ENCODE measurements at regions not wholly inside any gene's neighbourhood (a gene's known extent, or its start where the extent isn't known, plus 50 kb on each side); places are given as distances from the start of the nearest gene placed in this dataset.

- Histone ChIP-seq H3K4me1 (ENCODE audit: control insufficient read depth in 2 of 2, insufficient read depth in 2 of 2, low read length in 2 of 2) (no peaks in the 10 kb centered on the region), H3K79me2 (ENCODE audit: control insufficient read depth, insufficient read depth, low read length) (no peaks in the 10 kb centered on the region), H3K36me3 (replicated peaks in 1 of 2; ENCODE audit: control extremely low read depth in 1 of 2, control insufficient read depth in 1 of 2, extremely low read depth in 1 of 2, insufficient read depth in 2 of 2, low read length in 1 of 2) (no peaks in the 10 kb centered on the region), H3K4me2 (replicated peaks; ENCODE audit: low read depth, low read length, poor library complexity, severe bottlenecking) (no peak overlapping the region), H3K27ac (ENCODE audit: low read length in 2 of 2) (no peak overlapping the region), H3K27me3 (replicated peaks in 1 of 4; ENCODE audit: control extremely low read depth in 1 of 4, control insufficient read depth in 3 of 4, insufficient read depth in 4 of 4, low read length in 3 of 4) (no peaks in the 10 kb centered on the region), H3K4me3 (ENCODE audit: control extremely low read depth in 1 of 5, extremely low read depth in 1 of 5, insufficient read depth in 1 of 5, low read depth in 2 of 5, low read length in 4 of 5) (no peak overlapping the region), H4K20me1 (ENCODE audit: control insufficient read depth, insufficient read depth, low read length, poor library complexity, severe bottlenecking) (no peaks in the 10 kb centered on the region), H3K9ac (ENCODE audit: low read length) (no peak overlapping the region), H3K9me3 (ENCODE audit: control extremely low read depth in 1 of 3, control insufficient read depth in 2 of 3, insufficient read depth in 1 of 3, low read length in 2 of 3) (no peaks in the 10 kb centered on the region), H2AFZ (ENCODE audit: insufficient read depth, low read depth, low read length, poor library complexity, severe bottlenecking) (no peak overlapping the region)
- CTCF ChIA-PET, result no interaction called here
- DNase-seq (no peak), ATAC-seq (ENCODE audit: low read depth) (no peak)
- H3K27me3 Mint-ChIP-seq, result peaks cover 17% of the 10 kb centered on the region
- no peaks in the 10 kb centered on the region for H3K9me3 Mint-ChIP-seq (ENCODE audit: insufficient read depth)
- TF ChIP-seq EZH2 (IDR thresholded peaks at IDR 0.05; ENCODE audit: borderline replicate concordance, insufficient read depth, low read depth, low read length, poor library complexity, severe bottlenecking), result no peak
- no peak for TF ChIP-seq CTCF (IDR thresholded peaks at IDR 0.05)
- POLR2A ChIA-PET, result no interaction called here
- WGBS (ENCODE audit: insufficient coverage), result no CpG with 5 or more reads among the region's 1 CpG
- intact Hi-C loops (cut with micrococcal nuclease), result no loop called here
- H3K4me1 Mint-ChIP-seq, result no peaks in the 10 kb centered on the region
- no peak overlapping the region for H3K27ac Mint-ChIP-seq
- no peak overlapping the region for H3K4me3 Mint-ChIP-seq
Measured at GRCh38 chr10:90373911-90374310, 483.9 kb downstream of the HTR7 start.

GRCh38 chr10:90378524-90379076 lies 479.2 kb downstream of the HTR7 start:
- Histone ChIP-seq H3K27ac (ENCODE audit: low read length in 2 of 2) (no peak overlapping the region), H3K9ac (ENCODE audit: low read length) (no peak overlapping the region), H3K27me3 (replicated peaks in 1 of 4; ENCODE audit: control extremely low read depth in 1 of 4, control insufficient read depth in 3 of 4, insufficient read depth in 4 of 4, low read length in 3 of 4) (no peaks in the 10 kb centered on the region), H3K4me1 (ENCODE audit: control insufficient read depth in 2 of 2, insufficient read depth in 2 of 2, low read length in 2 of 2) (no peaks in the 10 kb centered on the region), H3K79me2 (ENCODE audit: control insufficient read depth, insufficient read depth, low read length) (no peaks in the 10 kb centered on the region), H3K9me3 (ENCODE audit: control extremely low read depth in 1 of 3, control insufficient read depth in 2 of 3, insufficient read depth in 1 of 3, low read length in 2 of 3) (no peaks in the 10 kb centered on the region), H3K4me2 (replicated peaks; ENCODE audit: low read depth, low read length, poor library complexity, severe bottlenecking) (no peak overlapping the region), H2AFZ (ENCODE audit: insufficient read depth, low read depth, low read length, poor library complexity, severe bottlenecking) (no peak overlapping the region), H3K4me3 (ENCODE audit: control extremely low read depth in 1 of 5, extremely low read depth in 1 of 5, insufficient read depth in 1 of 5, low read depth in 2 of 5, low read length in 4 of 5) (no peak overlapping the region), H4K20me1 (ENCODE audit: control insufficient read depth, insufficient read depth, low read length, poor library complexity, severe bottlenecking) (no peaks in the 10 kb centered on the region), H3K36me3 (replicated peaks in 1 of 2; ENCODE audit: control extremely low read depth in 1 of 2, control insufficient read depth in 1 of 2, extremely low read depth in 1 of 2, insufficient read depth in 2 of 2, low read length in 1 of 2) (no peaks in the 10 kb centered on the region)
- POLR2A ChIA-PET, result no interaction called here
- Mint-ChIP-seq H3K4me3 (no peak overlapping the region), H3K9me3 (ENCODE audit: insufficient read depth) (no peaks in the 10 kb centered on the region), H3K27me3 (peaks cover 11% of the 10 kb centered on the region), H3K27ac (no peak overlapping the region), H3K4me1 (no peaks in the 10 kb centered on the region)
- no CpG with 5 or more reads among the region's 3 CpGs for WGBS (ENCODE audit: insufficient coverage)
- TF ChIP-seq EZH2 (IDR thresholded peaks at IDR 0.05; ENCODE audit: borderline replicate concordance, insufficient read depth, low read depth, low read length, poor library complexity, severe bottlenecking), result no peak
- no peak for TF ChIP-seq CTCF (IDR thresholded peaks at IDR 0.05)
- DNase-seq (no peak), ATAC-seq (ENCODE audit: low read depth) (no peak)
- CTCF ChIA-PET, result no interaction called here
- intact Hi-C loops (cut with micrococcal nuclease), result no loop called here

All from B cell (primary cell).